22Rv1 (cell line): ENCODE measurements at regions not wholly inside any gene's neighbourhood (a gene's known extent, or its start where the extent isn't known, plus 50 kb on each side); places are given as distances from the start of the nearest gene placed in this dataset.

Source experiments
- ZFX ChIP-seq: fragments of 450-650 bp; IDR thresholded peaks from 2 replicates; pipeline ENCODE4 v1.6.1; 2017; ENCODE audit warnings: antibody characterized with exemption, borderline replicate concordance
- TF ChIP-seq, protein P1 (sequence below): fragments of 450-650 bp; IDR thresholded peaks from 2 replicates; pipeline ENCODE4 v1.5.1; 2017; ENCODE audit warnings: mild to moderate bottlenecking

GRCh38 chr3:153242896-153243295, 80.9 kb downstream of the RAP2B start:
- TF ChIP-seq, protein P1, sequence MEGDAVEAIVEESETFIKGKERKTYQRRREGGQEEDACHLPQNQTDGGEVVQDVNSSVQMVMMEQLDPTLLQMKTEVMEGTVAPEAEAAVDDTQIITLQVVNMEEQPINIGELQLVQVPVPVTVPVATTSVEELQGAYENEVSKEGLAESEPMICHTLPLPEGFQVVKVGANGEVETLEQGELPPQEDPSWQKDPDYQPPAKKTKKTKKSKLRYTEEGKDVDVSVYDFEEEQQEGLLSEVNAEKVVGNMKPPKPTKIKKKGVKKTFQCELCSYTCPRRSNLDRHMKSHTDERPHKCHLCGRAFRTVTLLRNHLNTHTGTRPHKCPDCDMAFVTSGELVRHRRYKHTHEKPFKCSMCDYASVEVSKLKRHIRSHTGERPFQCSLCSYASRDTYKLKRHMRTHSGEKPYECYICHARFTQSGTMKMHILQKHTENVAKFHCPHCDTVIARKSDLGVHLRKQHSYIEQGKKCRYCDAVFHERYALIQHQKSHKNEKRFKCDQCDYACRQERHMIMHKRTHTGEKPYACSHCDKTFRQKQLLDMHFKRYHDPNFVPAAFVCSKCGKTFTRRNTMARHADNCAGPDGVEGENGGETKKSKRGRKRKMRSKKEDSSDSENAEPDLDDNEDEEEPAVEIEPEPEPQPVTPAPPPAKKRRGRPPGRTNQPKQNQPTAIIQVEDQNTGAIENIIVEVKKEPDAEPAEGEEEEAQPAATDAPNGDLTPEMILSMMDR = no peak
- no peak for TF ChIP-seq ZFX
